HG02759 (cell line): ENCODE measurements at regions not wholly inside any gene's neighbourhood (a gene's known extent, or its start where the extent isn't known, plus 50 kb on each side); places are given as distances from the start of the nearest gene placed in this dataset.
A peak's percentile ranks its signal among the peaks of the same experiment; 100 is the strongest.

Source experiments
- ATAC-seq: cut with Tn5 transposase; IDR thresholded peaks from one replicate; pipeline ENCODE4 v1.9.1; 2021; ENCODE audit warnings: mild to moderate bottlenecking, moderate library complexity; ENCODE audit not compliant: unreplicated experiment

DNA sequence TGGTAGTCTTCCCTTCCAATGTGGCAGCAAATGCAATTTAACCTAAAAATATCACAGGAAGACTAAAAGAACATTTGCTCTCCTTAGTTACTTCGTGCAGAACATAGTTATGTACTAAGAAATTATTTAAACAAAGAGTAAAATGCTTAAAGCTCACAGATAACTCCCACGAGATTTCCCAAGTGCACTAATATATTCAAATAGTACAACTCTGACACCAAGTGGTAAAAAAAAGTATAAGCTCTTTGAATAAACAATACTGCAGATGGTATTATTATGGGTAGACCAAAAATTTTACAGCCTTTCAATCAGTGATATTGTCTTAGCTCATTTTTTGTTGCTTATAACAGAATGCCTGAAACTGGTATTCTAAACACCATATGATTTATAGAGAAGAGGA is 52.8 kb upstream of the FILIP1 start:
- no peak for ATAC-seq

DNA sequence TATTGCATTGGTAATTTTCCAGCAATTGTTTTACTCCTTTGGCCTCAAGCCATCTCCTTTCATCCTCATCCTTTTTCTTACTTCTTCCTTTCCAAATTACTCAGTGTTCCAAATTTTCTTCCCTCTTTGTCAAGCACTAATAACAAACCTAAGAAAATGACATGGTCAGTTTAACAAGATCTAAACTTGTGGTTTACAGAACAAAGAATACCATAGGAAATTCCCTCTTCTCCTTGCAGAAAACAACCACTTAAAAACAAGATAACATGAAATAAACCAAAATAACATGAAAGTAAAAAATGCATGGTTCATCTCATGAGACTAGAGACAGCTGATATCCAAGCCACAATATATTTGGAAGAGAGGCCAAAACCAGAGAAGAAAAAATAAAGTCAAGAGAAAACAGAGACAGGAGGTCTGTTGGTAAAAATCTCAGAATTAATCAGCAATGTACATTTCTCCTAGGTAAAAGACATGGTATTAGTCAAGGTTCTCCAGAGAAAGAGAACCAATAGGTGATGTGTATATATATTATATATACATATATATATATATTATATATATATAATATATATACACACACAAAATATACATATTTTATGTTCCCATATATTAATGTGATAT is 51.0 kb upstream of the SENP6 start:
- ATAC-seq, result peak; percentile 46

DNA sequence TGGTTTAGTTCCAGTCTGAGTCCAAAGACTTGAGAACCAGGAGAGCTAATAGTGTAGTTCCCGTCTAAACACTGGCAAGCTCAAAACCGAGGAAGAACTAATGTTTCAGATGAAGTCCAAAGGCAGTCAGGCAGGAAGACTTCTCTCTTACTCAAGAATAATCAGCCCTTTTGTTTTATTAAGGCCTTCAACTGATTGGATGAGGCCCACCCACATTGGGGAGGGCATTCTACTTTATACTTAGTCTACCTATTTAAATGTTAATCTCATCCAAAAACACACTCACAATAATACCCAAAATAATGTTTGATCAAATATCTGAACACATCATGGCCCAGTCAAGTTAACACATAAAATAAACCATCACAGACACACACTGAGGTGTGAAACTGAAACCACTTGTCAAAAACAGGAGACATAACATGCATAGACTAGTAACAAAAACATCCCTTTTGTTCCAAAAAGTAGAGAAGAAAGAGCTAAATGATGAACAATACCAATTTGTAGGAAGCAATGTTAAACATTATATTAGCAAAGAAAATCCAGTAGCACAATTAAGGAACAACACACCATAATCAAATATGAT is 50.2 kb upstream of the SENP6 start:
- no peak for ATAC-seq
